Thoracic aorta (tissue), 2 donors: ENCODE measurements at regions not wholly inside any gene's neighbourhood (a gene's known extent, or its start where the extent isn't known, plus 50 kb on each side); places are given as distances from the start of the nearest gene placed in this dataset.

Experiments
- ATAC-seq: fragments of 150-250 bp; one replicate; pipeline ENCODE4 v1.8.0; 2017; ENCODE audit warnings: low read depth; ENCODE audit not compliant: insufficient number of reproducible peaks, low FRiP score
- DNase-seq: peaks from one replicate; pipeline ENCODE4 v3.0.0-alpha.2; 2020; ENCODE audit warnings: low spot score
- H3K27ac ChIP-seq, 2 donors: fragments of 200-600 bp; sonication (generic); 1 replicate in 1 of 2; 2 replicates in 1 of 2; pipeline ENCODE4 v1.5.1; 2016; ENCODE audit warnings: mild to moderate bottlenecking in 2 of 2, moderate library complexity in 2 of 2
- H3K27me3 ChIP-seq: fragments of 200-600 bp; sonication (generic); replicated peaks from 2 replicates; pipeline ENCODE4 v1.6.0; 2016; ENCODE audit warnings: mild to moderate bottlenecking; ENCODE audit not compliant: insufficient read depth
- H3K36me3 ChIP-seq: fragments of 200-600 bp; sonication (generic); one replicate; pipeline ENCODE4 v1.5.1; 2016
- H3K4me1 ChIP-seq, 2 donors: fragments of 200-600 bp; sonication (generic); 1 replicate in 1 of 2; 2 replicates in 1 of 2; pipeline versions ENCODE4 v1.5.1 to v1.6.0; 2016; ENCODE audit warnings: low read depth in 2 of 2, mild to moderate bottlenecking in 1 of 2; ENCODE audit not compliant: control insufficient read depth in 1 of 2
- H3K4me3 ChIP-seq: fragments of 200-600 bp; sonication (generic); 2 replicates; pipeline ENCODE4 v1.5.1; 2016; ENCODE audit warnings: mild to moderate bottlenecking
- H3K9me3 ChIP-seq: fragments of 200-600 bp; sonication (generic); 2 replicates; pipeline ENCODE4 v1.5.1; 2016
- TF ChIP-seq, protein P1 (sequence below): fragments of 200-600 bp; sonication (generic); IDR thresholded peaks from one replicate; pipeline ENCODE4 v1.5.1; 2019; ENCODE audit warnings: antibody characterized with exemption

DNA sequence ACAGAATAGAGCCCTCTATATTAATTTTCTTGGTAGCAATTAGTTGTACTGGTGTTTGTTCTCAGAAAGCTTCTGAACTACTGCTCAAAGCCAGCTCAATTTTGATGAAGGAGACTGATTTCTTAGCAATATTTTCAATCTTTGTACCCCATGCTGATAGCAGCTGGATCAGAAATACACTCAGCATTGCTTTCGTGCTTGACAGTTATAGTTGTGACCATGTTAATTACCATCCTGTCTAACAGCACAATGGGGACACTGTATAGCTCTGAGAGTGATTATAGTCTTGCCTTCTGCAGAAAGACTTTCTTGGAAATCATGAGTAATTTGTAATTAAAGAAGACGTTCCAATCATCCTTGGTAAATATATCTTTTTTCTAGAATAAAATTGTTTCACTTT is 79.7 kb upstream of the GNPDA2 start:
- TF ChIP-seq, protein P1, sequence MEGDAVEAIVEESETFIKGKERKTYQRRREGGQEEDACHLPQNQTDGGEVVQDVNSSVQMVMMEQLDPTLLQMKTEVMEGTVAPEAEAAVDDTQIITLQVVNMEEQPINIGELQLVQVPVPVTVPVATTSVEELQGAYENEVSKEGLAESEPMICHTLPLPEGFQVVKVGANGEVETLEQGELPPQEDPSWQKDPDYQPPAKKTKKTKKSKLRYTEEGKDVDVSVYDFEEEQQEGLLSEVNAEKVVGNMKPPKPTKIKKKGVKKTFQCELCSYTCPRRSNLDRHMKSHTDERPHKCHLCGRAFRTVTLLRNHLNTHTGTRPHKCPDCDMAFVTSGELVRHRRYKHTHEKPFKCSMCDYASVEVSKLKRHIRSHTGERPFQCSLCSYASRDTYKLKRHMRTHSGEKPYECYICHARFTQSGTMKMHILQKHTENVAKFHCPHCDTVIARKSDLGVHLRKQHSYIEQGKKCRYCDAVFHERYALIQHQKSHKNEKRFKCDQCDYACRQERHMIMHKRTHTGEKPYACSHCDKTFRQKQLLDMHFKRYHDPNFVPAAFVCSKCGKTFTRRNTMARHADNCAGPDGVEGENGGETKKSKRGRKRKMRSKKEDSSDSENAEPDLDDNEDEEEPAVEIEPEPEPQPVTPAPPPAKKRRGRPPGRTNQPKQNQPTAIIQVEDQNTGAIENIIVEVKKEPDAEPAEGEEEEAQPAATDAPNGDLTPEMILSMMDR: no peak
- Histone ChIP-seq H3K27me3 (no peaks in the 10 kb centered on the region), H3K4me1 (no peaks in the 10 kb centered on the region), H3K27ac (no peak overlapping the region), H3K9me3 (no peaks in the 10 kb centered on the region), H3K4me3 (no peak overlapping the region), H3K36me3 (no peaks in the 10 kb centered on the region)
- ATAC-seq (no peak), DNase-seq (no peak)

DNA sequence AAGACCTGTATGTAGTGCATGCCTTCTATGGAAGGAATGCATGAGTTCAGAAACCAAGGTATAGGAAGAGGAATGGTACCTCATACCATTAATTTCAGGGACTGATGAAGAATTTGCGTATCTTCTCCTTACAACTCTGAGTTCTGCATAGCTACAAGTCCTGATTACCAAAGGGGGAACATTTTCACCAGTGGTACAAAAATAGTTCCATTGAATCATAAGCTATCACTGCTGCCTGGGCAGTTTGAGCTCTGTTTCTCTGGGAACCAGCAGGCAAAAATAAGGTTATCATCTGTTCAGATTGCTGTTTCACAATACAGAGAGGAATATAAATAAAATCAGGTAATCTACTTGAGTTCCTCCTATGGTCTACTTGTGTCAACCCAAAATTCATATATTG is 77.9 kb upstream of the GNPDA2 start:
- ATAC-seq (no peak), DNase-seq (no peak)
- H3K27me3 ChIP-seq: no peaks in the 10 kb centered on the region
- H3K36me3 ChIP-seq: no peaks in the 10 kb centered on the region
- H3K27ac ChIP-seq: no peak overlapping the region
- TF ChIP-seq, protein P1: no peak
- no peaks in the 10 kb centered on the region for H3K4me1 ChIP-seq
- H3K9me3 ChIP-seq: no peaks in the 10 kb centered on the region
- H3K4me3 ChIP-seq: no peak overlapping the region

DNA sequence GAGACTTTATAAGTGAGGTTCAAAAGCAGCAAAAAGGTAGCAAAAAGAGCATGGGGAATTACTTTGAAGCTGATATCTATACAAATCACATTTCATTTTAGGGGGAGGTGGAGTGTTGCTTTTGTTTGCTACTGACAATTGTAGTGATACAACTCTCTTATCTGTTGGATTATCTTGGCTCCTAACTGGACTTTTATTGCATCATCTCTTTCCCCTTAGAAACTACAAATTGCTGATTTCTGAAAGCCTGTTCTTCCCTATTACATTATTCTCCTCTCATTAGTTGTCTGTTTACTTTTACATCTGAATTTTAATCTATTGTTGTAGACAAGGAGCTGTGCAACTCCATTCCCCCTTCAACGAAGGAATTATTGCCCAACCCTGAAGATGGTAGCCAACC is 75.0 kb upstream of the GNPDA2 start:
- H3K27ac ChIP-seq: no peak overlapping the region
- H3K27me3 ChIP-seq: no peaks in the 10 kb centered on the region
- no peak overlapping the region for H3K4me3 ChIP-seq
- no peaks in the 10 kb centered on the region for H3K36me3 ChIP-seq
- ATAC-seq (no peak), DNase-seq (no peak)
- TF ChIP-seq, protein P1: no peak
- H3K9me3 ChIP-seq: peaks cover 4% of the 10 kb centered on the region
- H3K4me1 ChIP-seq: no peaks in the 10 kb centered on the region

DNA sequence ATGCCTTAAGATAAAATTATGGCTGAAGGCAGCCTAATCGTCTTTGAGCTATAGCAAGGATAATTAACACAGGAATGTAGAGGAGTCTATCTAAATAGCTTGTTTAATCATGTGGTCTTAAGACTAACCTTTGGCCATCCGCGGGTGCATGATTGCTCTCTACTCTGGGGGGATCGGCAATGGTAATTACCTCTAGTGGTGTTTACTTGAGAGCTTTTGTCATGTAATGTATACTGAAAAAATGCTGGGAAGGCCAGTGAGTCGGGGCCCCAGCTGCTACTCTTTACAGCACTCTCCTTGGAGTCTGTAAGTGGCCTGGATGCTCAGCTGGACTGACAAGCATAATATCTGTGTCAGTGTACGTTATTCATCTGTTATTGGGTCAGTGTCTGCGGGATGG is 65.5 kb upstream of the GNPDA2 start:
- Histone ChIP-seq H3K4me3 (no peak overlapping the region), H3K36me3 (no peaks in the 10 kb centered on the region), H3K4me1 (no peaks in the 10 kb centered on the region), H3K27ac (no peak overlapping the region), H3K27me3 (no peaks in the 10 kb centered on the region), H3K9me3 (no peaks in the 10 kb centered on the region)
- TF ChIP-seq, protein P1: no peak
- DNase-seq: no peak
- no peak for ATAC-seq

DNA sequence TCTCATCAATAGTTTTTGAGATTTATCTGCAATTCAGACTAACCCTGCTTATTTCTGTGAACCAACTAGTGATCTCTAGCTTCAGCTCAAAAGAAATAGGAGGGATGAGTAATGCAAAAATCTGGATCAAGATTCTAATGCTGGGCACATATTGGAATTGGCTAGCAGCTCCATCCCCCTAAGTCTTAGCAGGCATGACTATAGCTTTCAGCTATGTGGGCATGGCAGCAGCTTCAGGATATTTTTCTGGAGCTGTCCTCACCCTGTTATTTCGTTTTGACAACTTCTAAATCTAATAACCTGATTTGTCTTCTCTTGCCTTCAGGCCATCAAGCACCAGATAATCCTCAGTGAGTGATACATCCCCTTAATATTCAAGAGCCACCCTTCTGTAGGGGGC is 50.8 kb upstream of the GNPDA2 start:
- Histone ChIP-seq H3K27ac (no peak overlapping the region), H3K4me1 (no peaks in the 10 kb centered on the region), H3K36me3 (no peaks in the 10 kb centered on the region), H3K27me3 (no peaks in the 10 kb centered on the region), H3K9me3 (no peaks in the 10 kb centered on the region), H3K4me3 (no peak overlapping the region)
- ATAC-seq: no peak
- TF ChIP-seq, protein P1: no peak
- DNase-seq: no peak
